ENCODE measurements at regions not wholly inside any gene's neighbourhood (a gene's known extent, or its start where the extent isn't known, plus 50 kb on each side); places are given as distances from the start of the nearest gene placed in this dataset.

DNA sequence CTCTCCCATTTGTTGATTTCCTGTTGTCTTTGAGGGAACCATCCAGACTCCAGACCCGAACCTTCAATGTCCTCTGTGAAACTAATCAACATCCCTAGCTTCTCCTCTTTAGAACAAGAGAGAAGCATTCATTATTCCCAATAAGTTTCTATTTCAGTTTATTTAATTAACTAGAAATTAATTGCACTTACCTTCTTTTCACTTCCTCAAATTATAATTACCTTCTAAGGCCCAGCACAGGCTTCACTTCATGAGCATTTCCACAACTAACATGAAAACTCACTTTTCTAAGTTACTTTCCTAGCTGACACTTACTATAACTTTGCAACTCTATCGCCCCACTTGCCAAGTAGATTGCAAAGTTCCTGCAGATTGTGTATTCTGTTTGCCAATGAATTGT is 71.6 kb upstream of the HTR2A start:
- H3K27me3 Mint-ChIP-seq: peaks cover 12% of the 10 kb centered on the region
- H3K27me3 ChIP-seq (ENCODE audit: control insufficient read depth in 1 of 2, insufficient read depth in 2 of 2, low read length in 2 of 2): peaks cover 3 to 9% of the 10 kb centered on the region in 2 experiments
- CTCF ChIA-PET: no interaction called here
- H3K36me3 ChIP-seq (ENCODE audit: insufficient read depth, low read length): no peaks in the 10 kb centered on the region
- no peaks in the 10 kb centered on the region for H3K9me3 Mint-ChIP-seq
- H3K27ac Mint-ChIP-seq: no peak overlapping the region
- H3K27ac ChIP-seq (ENCODE audit: low read depth in 1 of 2, low read length in 2 of 2): no peak overlapping the region
- no peaks in the 10 kb centered on the region for H3K4me1 ChIP-seq (ENCODE audit: insufficient read depth, low read length)
- no peak for TF ChIP-seq CTCF (IDR thresholded peaks at IDR 0.05)
- ATAC-seq (ENCODE audit: poor library complexity) (no peak), DNase-seq (no peak)
- H3K9me3 ChIP-seq (ENCODE audit: control insufficient read depth in 1 of 2, insufficient read depth in 1 of 2, low read length in 2 of 2): no peaks in the 10 kb centered on the region
- H3K4me3 Mint-ChIP-seq: no peak overlapping the region
- intact Hi-C loops (cut with DNase I, micrococcal nuclease): no loop called here
- H3K4me1 Mint-ChIP-seq (ENCODE audit: low read depth): no peaks in the 10 kb centered on the region
- POLR2A ChIA-PET: no interaction called here
- no peak overlapping the region for H3K4me3 ChIP-seq (ENCODE audit: low read length)
- no peaks in the 10 kb centered on the region for H3K36me3 Mint-ChIP-seq (ENCODE audit: low read depth)

DNA sequence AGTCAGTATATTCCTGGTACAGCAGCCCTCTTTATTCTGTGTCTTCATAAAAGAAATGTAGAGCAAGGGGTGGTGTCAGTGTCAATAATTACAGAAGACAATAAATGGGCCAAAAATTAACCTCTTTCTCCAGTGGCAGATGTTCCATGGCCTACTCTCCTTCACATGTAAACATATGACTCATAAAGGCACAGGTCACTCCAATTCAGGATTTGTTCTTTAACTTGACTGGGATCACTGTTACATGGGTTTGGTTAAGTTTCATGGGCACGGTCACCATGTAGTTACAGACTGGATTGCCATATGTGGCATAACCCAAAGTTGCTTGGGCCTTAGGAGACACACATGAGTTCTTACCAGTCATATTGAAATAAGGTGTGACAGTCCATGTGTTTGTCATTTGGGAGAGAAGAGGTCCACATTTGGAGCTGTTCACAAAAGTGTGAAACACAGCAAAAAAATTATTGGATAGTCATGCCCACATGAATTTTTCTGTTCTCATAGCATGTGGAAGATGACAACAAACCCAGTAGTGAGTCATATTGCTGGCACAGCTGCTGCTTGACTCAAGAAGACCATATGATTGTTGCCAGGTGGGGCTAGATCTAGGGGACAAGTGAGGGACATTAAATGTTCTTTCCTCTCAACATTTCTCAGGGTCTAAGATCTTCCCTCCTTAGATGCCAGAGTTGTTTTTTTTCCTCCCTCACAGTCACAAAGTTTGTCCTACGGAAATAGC is 68.1 kb upstream of the HTR2A start:
- H3K9me3 Mint-ChIP-seq: no peaks in the 10 kb centered on the region
- intact Hi-C loops (cut with DNase I, micrococcal nuclease): loop anchor here in 1 of 2 experiments (2.0 kb wide), 1 partner anchor 30 kb away; no protein-coding TSS in a partner anchor
- no peaks in the 10 kb centered on the region for H3K36me3 Mint-ChIP-seq (ENCODE audit: low read depth)
- ChIA-PET POLR2A (no interaction called here), CTCF (no interaction called here)
- H3K27ac Mint-ChIP-seq: no peak overlapping the region
- TF ChIP-seq CTCF (IDR thresholded peaks at IDR 0.05): no peak
- no peaks in the 10 kb centered on the region for H3K9me3 ChIP-seq (ENCODE audit: control insufficient read depth in 1 of 2, insufficient read depth in 1 of 2, low read length in 2 of 2)
- no peak overlapping the region for H3K4me3 Mint-ChIP-seq
- DNase-seq (peak in 1 of 14 experiments; percentile 11), ATAC-seq (ENCODE audit: poor library complexity) (no peak)
- peaks cover under 1 to 4% of the 10 kb centered on the region in 2 experiments for H3K27me3 ChIP-seq (ENCODE audit: control insufficient read depth in 1 of 2, insufficient read depth in 2 of 2, low read length in 2 of 2)
- H3K4me1 ChIP-seq (ENCODE audit: insufficient read depth, low read length): no peaks in the 10 kb centered on the region
- no peak overlapping the region for H3K4me3 ChIP-seq (ENCODE audit: low read length)
- H3K27ac ChIP-seq (ENCODE audit: low read depth in 1 of 2, low read length in 2 of 2): no peak overlapping the region
- peaks cover 7% of the 10 kb centered on the region for H3K27me3 Mint-ChIP-seq
- no peaks in the 10 kb centered on the region for H3K4me1 Mint-ChIP-seq (ENCODE audit: low read depth)
- H3K36me3 ChIP-seq (ENCODE audit: insufficient read depth, low read length): no peaks in the 10 kb centered on the region

DNA sequence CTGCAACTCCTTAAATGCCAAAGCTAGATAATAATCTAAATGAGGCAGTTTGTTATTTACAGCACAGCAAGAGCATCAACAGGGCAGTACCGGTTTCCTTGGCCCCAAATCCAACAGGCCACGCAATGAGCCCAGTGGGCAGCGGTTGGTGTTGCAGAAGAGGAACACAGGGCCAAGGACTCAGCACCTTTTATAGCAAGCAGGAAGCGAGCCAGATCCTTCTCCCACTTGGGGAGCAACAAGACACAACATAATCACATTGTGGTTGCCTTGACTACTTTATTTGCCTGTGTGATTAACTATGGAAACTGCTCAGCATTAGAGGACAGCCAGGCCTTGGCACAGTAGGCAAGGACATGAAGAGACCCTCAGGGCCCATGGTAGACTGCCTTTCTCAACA is 67.1 kb upstream of the HTR2A start:
- H3K27me3 Mint-ChIP-seq: peaks cover 3% of the 10 kb centered on the region
- H3K27ac ChIP-seq (ENCODE audit: low read depth in 1 of 2, low read length in 2 of 2): no peak overlapping the region
- ATAC-seq (ENCODE audit: poor library complexity): no peak
- no peak overlapping the region for H3K4me3 ChIP-seq (ENCODE audit: low read length)
- H3K4me1 Mint-ChIP-seq (ENCODE audit: low read depth): no peaks in the 10 kb centered on the region
- no peaks in the 10 kb centered on the region for H3K27me3 ChIP-seq (ENCODE audit: control insufficient read depth in 1 of 2, insufficient read depth in 2 of 2, low read length in 2 of 2)
- no peaks in the 10 kb centered on the region for H3K4me1 ChIP-seq (ENCODE audit: insufficient read depth, low read length)
- no peaks in the 10 kb centered on the region for H3K36me3 ChIP-seq (ENCODE audit: insufficient read depth, low read length)
- ChIA-PET POLR2A (no interaction called here), CTCF (interaction anchor here (2.2 kb wide), 1 partner anchor 10 kb away, joined by 6 read pairs; no protein-coding TSS in a partner anchor)
- no peaks in the 10 kb centered on the region for H3K36me3 Mint-ChIP-seq (ENCODE audit: low read depth)
- intact Hi-C loops (cut with DNase I, micrococcal nuclease): loop anchor here in 1 of 2 experiments (2.0 kb wide), 1 partner anchor 29 kb away; no protein-coding TSS in a partner anchor
- H3K9me3 Mint-ChIP-seq: no peaks in the 10 kb centered on the region
- no peak overlapping the region for H3K4me3 Mint-ChIP-seq
- no peaks in the 10 kb centered on the region for H3K9me3 ChIP-seq (ENCODE audit: control insufficient read depth in 1 of 2, insufficient read depth in 1 of 2, low read length in 2 of 2)
- DNase-seq: no peak
- H3K27ac Mint-ChIP-seq: no peak overlapping the region
- no peak for TF ChIP-seq CTCF (IDR thresholded peaks at IDR 0.05)
